GM18505 (cell line): ENCODE measurements at regions not wholly inside any gene's neighbourhood (a gene's known extent, or its start where the extent isn't known, plus 50 kb on each side); places are given as distances from the start of the nearest gene placed in this dataset.

ENCODE experiments used
- ATAC-seq: cut with Tn5 transposase; IDR thresholded peaks from one replicate; pipeline ENCODE4 v1.9.1; 2021; ENCODE audit not compliant: unreplicated experiment
- POLR2A ChIP-seq: IDR thresholded peaks from 4 replicates; pipeline ENCODE4 v1.6.1; 2011; ENCODE audit warnings: borderline replicate concordance; ENCODE audit not compliant: insufficient read depth, insufficient read length; ENCODE audit errors: extremely low read depth

- no peak for ATAC-seq
- TF ChIP-seq POLR2A, result no peak
These were observed 65.2 kb upstream of the LINGO1 start for GRCh38 chr15:77697893-77698292.

GRCh38 chr15:77696871-77697270, 64.2 kb upstream of the LINGO1 start:
- no peak for TF ChIP-seq POLR2A
- ATAC-seq, result no peak

- no peak for TF ChIP-seq POLR2A
- ATAC-seq, result no peak
These were observed 63.4 kb upstream of the LINGO1 start for GRCh38 chr15:77695961-77696582.

- TF ChIP-seq POLR2A, result no peak
- ATAC-seq, result no peak
These were observed 62.8 kb upstream of the LINGO1 start for GRCh38 chr15:77695548-77695947.

GRCh38 chr15:77693576-77693975, 60.9 kb upstream of the LINGO1 start:
- ATAC-seq, result no peak
- TF ChIP-seq POLR2A, result no peak

- TF ChIP-seq POLR2A, result no peak
These were observed 59.9 kb upstream of the LINGO1 start for GRCh38 chr15:77692614-77693013.

GRCh38 chr15:77691607-77692006, 58.9 kb upstream of the LINGO1 start:
- no peak for TF ChIP-seq POLR2A
- ATAC-seq, result no peak

More at GRCh38 chr15:77692614-77693013, 59.9 kb upstream of the LINGO1 start:
- ATAC-seq, result no peak

GRCh38 chr15:77689821-77690220, 57.1 kb upstream of the LINGO1 start:
- TF ChIP-seq POLR2A, result no peak
- ATAC-seq, result no peak

- ATAC-seq, result no peak
- TF ChIP-seq POLR2A, result no peak
These were observed 56.0 kb upstream of the LINGO1 start for GRCh38 chr15:77688693-77689092.

GRCh38 chr15:77688266-77688665, 55.6 kb upstream of the LINGO1 start:
- ATAC-seq, result no peak

GRCh38 chr15:77685082-77685815, 52.5 kb upstream of the LINGO1 start:
- TF ChIP-seq POLR2A, result no peak
- ATAC-seq, result no peak

More at GRCh38 chr15:77688266-77688665, 55.6 kb upstream of the LINGO1 start:
- TF ChIP-seq POLR2A, result no peak

- ATAC-seq, result no peak
- no peak for TF ChIP-seq POLR2A
These were observed 51.8 kb upstream of the LINGO1 start for GRCh38 chr15:77684341-77685081.

- no peak for ATAC-seq
- TF ChIP-seq POLR2A, result no peak
These were observed 49.9 kb upstream of the LINGO1 start for GRCh38 chr15:77682564-77682963.
